Kidney (tissue), 13 donors: ENCODE measurements at regions not wholly inside any gene's neighbourhood (a gene's known extent, or its start where the extent isn't known, plus 50 kb on each side); places are given as distances from the start of the nearest gene placed in this dataset.

Experiments used
- DNase-seq, 5 donors: peaks; one replicate each; pipeline ENCODE4 v3.0.0-alpha.2; 2013 to 2020
- FAIRE-seq: peaks from 2 replicates; lab custom pipeline; 2012; peaks lifted over from hg19 to GRCh38; lab: Jason Lieb, UNC
- H3K27ac ChIP-seq, 2 donors: one replicate each; pipeline ENCODE4 v1.7.0; 2013; ENCODE audit warnings: low read depth in 2 of 2, low read length in 2 of 2, inconsistent platforms in 1 of 2
- H3K27me3 ChIP-seq: one replicate; pipeline ENCODE4 v1.7.1; 2013; ENCODE audit warnings: low read length, inconsistent platforms; ENCODE audit not compliant: control insufficient read depth, insufficient read depth
- H3K36me3 ChIP-seq, 3 donors: one replicate each; pipeline versions ENCODE4 v1.7.0 to v1.7.1; 2013; ENCODE audit warnings: low read length in 3 of 3, control low read depth in 1 of 3, inconsistent platforms in 1 of 3; ENCODE audit not compliant: insufficient read depth in 3 of 3, control insufficient read depth in 2 of 3
- H3K4me1 ChIP-seq, 3 donors: one replicate each; pipeline versions ENCODE4 v1.7.0 to v1.7.1; 2013; ENCODE audit warnings: low read length in 3 of 3, inconsistent platforms in 1 of 3, low read depth in 1 of 3; ENCODE audit not compliant: control insufficient read depth in 2 of 3, insufficient read depth in 2 of 3
- H3K4me3 ChIP-seq, 3 donors: one replicate each; pipeline versions ENCODE4 v1.7.0 to v1.8.1; 2013; ENCODE audit warnings: low read length in 3 of 3, control low read depth in 1 of 3, inconsistent platforms in 1 of 3
- H3K9ac ChIP-seq, 3 donors: one replicate each; pipeline versions ENCODE4 v1.7.0 to v1.7.1; 2013; ENCODE audit warnings: low read length in 3 of 3, control low read depth in 1 of 3, inconsistent platforms in 1 of 3
- H3K9me3 ChIP-seq, 3 donors: one replicate each; pipeline versions ENCODE4 v1.7.0 to v1.7.1; 2013; ENCODE audit warnings: low read length in 3 of 3, control low read depth in 1 of 3, inconsistent platforms in 1 of 3; ENCODE audit not compliant: control insufficient read depth in 2 of 3, insufficient read depth in 1 of 3
- intact Hi-C: fragments of 100-400 bp; cut with DNase I; formaldehyde crosslinking; loops from one replicate; pipeline ENCODE4 v1.11.1; 2022
- TF ChIP-seq, protein P1 (sequence below): IDR thresholded peaks from 3 replicates; pipeline ENCODE4 v1.5.1; 2012; ENCODE audit warnings: mild to moderate bottlenecking, moderate library complexity, borderline replicate concordance; ENCODE audit not compliant: insufficient read depth; ENCODE audit errors: extremely low read depth
- donor health status: control.
- donor health status: control.
- donor health status: control.
- donor health status: control.
- donor health status: control.
- donor health status: DM: yes; HTN: yes; CAD: no.
- donor health status: Normal renal cell carcinoma (clear cell type).

DNA sequence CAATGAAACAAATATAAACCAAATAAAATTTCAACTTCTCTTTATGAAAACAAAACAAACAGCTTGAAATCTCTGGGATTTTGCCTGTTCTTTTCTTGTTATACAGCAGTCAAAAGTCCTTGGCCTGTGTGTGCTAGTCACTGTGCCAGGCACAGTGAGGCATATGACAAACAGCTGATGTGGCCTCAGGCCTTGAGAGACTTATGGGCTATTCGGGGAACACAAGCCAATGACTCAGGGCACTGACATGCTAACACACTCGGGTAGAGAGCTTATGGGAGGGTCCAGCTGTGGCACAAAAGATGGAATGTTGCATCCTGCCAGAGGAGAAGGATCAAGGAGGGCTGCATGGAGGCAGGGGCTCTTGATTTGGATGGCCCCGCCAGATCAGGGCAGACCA lies 95.4 kb upstream of the NKX2-2 start:
- Histone ChIP-seq H3K27ac (no peak overlapping the region), H3K9ac (no peak overlapping the region), H3K4me1 (no peaks in the 10 kb centered on the region), H3K4me3 (no peak overlapping the region), H3K36me3 (no peaks in the 10 kb centered on the region), H3K9me3 (no peaks in the 10 kb centered on the region), H3K27me3 (no peaks in the 10 kb centered on the region)
- intact Hi-C loops, result no loop called here
- DNase-seq (no peak), FAIRE-seq (no peak)
- TF ChIP-seq, protein P1, sequence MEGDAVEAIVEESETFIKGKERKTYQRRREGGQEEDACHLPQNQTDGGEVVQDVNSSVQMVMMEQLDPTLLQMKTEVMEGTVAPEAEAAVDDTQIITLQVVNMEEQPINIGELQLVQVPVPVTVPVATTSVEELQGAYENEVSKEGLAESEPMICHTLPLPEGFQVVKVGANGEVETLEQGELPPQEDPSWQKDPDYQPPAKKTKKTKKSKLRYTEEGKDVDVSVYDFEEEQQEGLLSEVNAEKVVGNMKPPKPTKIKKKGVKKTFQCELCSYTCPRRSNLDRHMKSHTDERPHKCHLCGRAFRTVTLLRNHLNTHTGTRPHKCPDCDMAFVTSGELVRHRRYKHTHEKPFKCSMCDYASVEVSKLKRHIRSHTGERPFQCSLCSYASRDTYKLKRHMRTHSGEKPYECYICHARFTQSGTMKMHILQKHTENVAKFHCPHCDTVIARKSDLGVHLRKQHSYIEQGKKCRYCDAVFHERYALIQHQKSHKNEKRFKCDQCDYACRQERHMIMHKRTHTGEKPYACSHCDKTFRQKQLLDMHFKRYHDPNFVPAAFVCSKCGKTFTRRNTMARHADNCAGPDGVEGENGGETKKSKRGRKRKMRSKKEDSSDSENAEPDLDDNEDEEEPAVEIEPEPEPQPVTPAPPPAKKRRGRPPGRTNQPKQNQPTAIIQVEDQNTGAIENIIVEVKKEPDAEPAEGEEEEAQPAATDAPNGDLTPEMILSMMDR, result no peak

DNA sequence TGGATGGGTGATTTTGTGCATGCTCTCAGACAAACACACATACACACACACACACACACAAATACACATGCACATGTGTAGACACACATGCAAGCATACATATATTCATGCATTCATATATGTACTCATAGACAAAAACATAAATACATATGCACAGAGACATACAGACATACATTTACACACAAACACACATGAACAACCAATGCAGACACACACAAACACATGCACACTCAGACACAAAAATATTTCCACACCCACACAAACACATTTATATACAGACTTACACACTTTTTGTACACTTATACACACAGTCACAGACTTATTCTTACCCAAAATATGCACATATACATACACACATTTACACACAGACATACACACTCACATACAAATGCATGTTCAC lies 94.9 kb upstream of the NKX2-2 start:
- H3K4me1 ChIP-seq, result no peaks in the 10 kb centered on the region
- no peak overlapping the region for H3K27ac ChIP-seq
- TF ChIP-seq, protein P1, result no peak
- no peak overlapping the region for H3K4me3 ChIP-seq
- intact Hi-C loops, result no loop called here
- H3K9ac ChIP-seq, result no peak overlapping the region
- DNase-seq, result no peak
- no peak for FAIRE-seq
- no peaks in the 10 kb centered on the region for H3K27me3 ChIP-seq
- no peaks in the 10 kb centered on the region for H3K9me3 ChIP-seq
- no peaks in the 10 kb centered on the region for H3K36me3 ChIP-seq

DNA sequence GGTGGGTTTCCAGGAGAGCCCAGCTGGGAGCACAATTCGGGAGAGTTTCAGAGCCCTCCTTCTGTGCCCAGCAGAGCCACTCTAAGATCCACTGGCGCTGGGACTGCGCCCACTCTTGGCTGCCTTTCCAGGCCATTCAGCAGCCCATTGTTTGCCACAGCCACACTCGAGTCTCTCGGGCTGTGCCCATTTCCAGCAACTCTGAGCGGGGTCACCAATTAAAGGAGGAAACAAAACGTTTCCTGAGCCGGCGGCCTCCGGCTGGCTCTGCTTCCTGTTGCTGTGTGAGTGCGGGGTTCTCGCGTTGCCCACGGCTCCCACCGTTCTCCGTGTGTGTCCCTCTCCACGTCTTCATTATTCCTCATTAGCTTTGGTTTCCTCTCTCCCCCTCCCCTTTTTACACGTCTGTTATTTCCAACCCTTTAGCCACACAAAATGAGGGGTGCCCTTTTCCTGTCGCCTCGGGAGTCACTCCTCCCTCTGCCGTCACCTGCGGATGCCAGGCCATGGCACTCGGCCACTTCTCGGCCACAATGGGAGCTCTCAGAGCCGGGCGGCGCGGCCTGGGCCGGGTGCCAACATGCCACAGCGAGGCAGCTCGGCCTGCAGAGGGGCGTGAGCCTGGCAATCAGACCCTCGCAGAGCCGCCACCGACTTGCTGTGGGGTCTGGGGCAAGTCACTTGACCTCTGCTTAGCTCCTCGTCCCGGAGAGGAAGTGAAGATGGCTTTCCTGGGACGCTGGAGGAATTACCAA lies 94.3 kb upstream of the NKX2-2 start:
- Histone ChIP-seq H3K4me3 (no peak overlapping the region), H3K4me1 (no peaks in the 10 kb centered on the region), H3K27ac (no peak overlapping the region), H3K9ac (no peak overlapping the region), H3K27me3 (no peaks in the 10 kb centered on the region), H3K9me3 (no peaks in the 10 kb centered on the region), H3K36me3 (no peaks in the 10 kb centered on the region)
- DNase-seq (no peak), FAIRE-seq (no peak)
- TF ChIP-seq, protein P1, result no peak
- intact Hi-C loops, result no loop called here
